Activated T-cell treated with anti-CD3 and anti-CD28 coated beads for 4 hours (primary cell): ENCODE measurements at regions not wholly inside any gene's neighbourhood (a gene's known extent, or its start where the extent isn't known, plus 50 kb on each side); places are given as distances from the start of the nearest gene placed in this dataset.

Experiments used
- DNase-seq: peaks from one replicate; pipeline ENCODE4 v3.0.0-alpha.2; 2020

DNA sequence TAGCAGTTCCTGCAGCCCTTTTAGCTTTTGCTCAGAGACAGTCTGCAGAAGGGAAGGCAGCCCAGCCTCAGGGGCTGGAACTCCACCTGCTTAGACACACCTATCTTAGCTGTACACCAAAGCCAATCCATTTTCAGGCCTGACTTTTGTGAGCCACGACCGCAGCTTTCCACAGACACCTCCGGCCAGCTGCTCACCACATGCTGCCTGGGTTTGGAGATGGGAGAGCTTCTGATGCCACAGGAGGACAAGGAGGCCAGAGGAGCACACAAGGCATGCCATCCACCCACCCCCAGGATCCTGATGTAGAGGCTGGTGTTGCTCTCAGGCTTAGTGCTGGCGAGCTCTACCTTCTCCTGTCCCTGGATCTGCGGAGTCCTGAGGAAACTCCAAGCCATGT lies 141.8 kb upstream of the NALF2 start:
- no peak for DNase-seq

DNA sequence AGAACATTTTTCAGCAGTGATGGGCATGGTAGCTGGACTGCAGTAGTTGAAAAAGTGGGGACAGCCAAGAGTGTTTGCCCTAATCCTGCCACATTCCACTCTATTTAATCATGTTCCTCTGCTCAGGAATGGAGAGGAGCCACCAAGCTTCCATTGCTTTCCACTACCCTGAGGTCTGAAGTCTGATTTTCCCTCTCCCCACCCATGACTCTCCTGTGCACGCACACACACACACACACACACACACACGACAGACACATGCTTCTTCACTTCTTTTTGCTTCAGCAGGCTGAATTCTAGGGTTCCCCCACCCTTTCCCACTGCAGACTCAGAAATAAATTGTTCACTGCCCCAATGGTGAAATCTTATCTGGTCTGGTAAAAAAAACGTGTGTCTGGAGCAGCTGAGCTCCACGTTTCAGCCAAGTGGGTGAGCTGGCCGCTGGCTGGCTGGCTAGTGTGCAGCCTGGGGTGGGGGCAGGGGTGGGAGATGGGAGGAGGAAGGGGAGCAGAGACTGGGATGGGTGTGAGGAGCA lies 142.7 kb upstream of the NALF2 start:
- DNase-seq, result no peak

- DNase-seq, result no peak
These were observed 146.8 kb upstream of the NALF2 start for GRCh38 chrX:69357317-69357716.

- no peak for DNase-seq
These were observed 159.6 kb upstream of the PJA1 start for GRCh38 chrX:69324851-69325250.

- DNase-seq, result no peak
These were observed 158.8 kb upstream of the PJA1 start for GRCh38 chrX:69323786-69324720.

- no peak for DNase-seq
These were observed 156.5 kb upstream of the PJA1 start for GRCh38 chrX:69321789-69322188.

GRCh38 chrX:69321006-69321655 lies 155.9 kb upstream of the PJA1 start:
- no peak for DNase-seq

DNA sequence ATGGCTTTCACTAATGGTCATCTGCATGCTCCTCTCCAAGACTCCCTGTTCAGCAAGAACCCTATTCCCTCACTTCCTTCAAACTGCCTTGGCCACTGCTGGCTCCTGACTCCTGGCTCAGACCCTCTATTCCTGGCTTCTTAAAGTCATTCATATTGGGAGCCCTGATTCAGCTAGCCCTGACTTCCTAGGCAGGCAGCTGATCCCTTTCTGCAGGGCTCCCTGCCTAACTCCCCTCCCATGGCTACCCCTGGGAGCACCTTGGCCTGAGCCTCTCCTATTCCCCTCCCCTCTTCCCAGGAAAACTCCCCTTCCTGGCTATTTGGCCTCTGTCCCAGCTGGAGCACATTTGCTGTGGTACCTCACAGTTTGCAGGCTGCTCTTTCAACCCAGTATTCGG lies 154.9 kb upstream of the PJA1 start:
- DNase-seq, result no peak

GRCh38 chrX:69319376-69319775 lies 154.1 kb upstream of the PJA1 start:
- no peak for DNase-seq

GRCh38 chrX:69318651-69319340 lies 153.5 kb upstream of the PJA1 start:
- DNase-seq, result no peak

DNA sequence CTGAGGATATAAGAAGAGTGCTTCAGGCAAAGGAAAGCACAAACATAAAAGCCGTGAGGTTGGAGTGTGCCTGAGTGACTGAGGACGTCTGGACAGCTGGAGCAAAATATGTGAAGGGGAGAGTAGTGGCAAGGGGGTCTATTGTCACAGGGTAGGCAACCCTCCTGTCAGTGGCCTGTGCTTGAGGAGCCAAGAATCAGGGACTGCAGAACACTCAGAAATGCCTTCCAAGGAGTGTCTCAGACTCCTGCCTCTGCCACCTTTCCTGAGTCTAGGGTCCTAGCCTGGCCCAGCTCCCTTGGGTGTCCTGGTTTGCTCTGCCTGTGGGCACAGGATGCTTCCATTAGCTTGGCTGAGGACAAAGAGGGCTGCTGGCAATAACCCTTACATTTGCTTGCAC lies 152.5 kb upstream of the PJA1 start:
- no peak for DNase-seq

DNA sequence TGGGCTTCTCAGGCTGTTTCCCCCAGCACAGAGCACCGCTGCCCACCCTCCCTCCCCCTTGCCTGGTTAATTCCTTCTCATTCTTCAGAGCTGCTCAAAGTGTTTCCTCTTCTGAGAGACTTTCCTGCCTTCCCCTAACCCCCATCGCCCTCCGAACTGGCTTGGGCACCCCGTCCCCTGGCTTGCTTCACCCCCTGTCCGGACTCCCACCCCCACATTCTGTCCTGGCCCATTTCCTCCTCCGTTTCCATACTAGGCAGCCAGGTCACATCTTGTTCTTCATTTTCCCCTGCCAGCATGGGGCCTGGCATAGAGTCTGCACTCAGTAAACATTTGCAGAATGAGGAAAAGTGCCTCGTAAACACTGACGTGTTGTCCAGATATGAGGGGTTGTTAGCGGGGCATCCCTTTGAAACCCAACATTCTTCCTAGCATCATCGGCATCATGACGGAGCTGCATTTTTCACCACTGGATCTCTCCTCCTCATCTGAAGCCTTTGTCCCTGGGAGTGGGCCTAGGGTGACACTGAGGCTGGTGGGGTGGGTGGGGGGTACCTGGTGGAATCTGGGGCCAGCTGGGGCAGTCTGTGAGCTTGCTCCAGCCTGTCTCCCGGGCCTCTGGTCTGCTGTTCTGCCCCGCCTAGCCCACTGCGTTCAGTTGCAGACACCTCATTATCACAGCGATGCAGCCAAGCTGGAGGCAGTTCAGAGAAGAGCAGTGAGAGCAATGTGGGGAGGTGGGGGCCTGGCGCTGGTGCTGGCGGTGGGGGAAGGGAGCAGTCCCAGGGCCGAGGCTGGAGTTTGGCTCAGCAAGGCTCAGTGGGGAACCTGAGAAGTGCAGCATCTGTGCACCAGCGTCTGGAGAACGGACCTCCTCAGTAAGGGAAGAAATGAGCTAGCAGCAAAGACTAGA lies 149.4 kb upstream of the PJA1 start:
- no peak for DNase-seq

- no peak for DNase-seq
These were observed 148.5 kb upstream of the PJA1 start for GRCh38 chrX:69313617-69314290.

GRCh38 chrX:69311936-69312670 lies 146.8 kb upstream of the PJA1 start:
- no peak for DNase-seq

- no peak for DNase-seq
These were observed 144.0 kb upstream of the PJA1 start for GRCh38 chrX:69309074-69309792.

- no peak for DNase-seq
These were observed 142.5 kb upstream of the PJA1 start for GRCh38 chrX:69307756-69308155.

GRCh38 chrX:69307029-69307428 lies 141.8 kb upstream of the PJA1 start:
- DNase-seq, result no peak

GRCh38 chrX:69306063-69306404 lies 140.8 kb upstream of the PJA1 start:
- no peak for DNase-seq

- no peak for DNase-seq
These were observed 140.2 kb upstream of the PJA1 start for GRCh38 chrX:69305333-69306062.

- DNase-seq, result no peak
These were observed 138.0 kb upstream of the PJA1 start for GRCh38 chrX:69303231-69303630.
